IMR-90 (cell line): ENCODE measurements at regions not wholly inside any gene's neighbourhood (a gene's known extent, or its start where the extent isn't known, plus 50 kb on each side); places are given as distances from the start of the nearest gene placed in this dataset.

ENCODE experiments used
- CTCF ChIP-seq: conservative IDR thresholded peaks from 2 replicates; pipeline ENCODE4 v1.5.1; 2012; ENCODE audit warnings: mild to moderate bottlenecking, low read depth, low read length, improper control_type of control experiment
- POLR2A ChIP-seq: IDR thresholded peaks from 2 replicates; pipeline ENCODE4 v1.6.1; 2012; ENCODE audit warnings: mild to moderate bottlenecking, low read depth, low read length

DNA sequence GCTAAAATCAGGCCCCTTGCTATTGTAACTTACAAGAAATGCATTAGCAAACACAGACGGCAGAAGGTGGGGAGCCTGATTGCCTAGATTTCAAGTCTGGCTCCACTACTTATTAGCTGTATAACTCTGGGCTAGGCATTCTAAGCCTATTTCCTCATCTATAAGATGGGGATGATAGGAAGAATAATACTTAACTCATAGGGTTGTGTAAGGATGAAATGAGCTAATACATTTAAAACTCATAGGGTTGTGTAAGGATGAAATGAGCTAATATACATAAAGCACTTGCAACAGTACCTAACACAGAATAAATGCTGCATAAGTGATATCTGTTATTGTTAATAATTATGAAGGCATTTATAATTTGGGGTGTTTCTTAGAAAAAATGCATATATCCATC lies 60.1 kb upstream of the DIO2 start:
- no peak for TF ChIP-seq POLR2A
- no peak for TF ChIP-seq CTCF
